Stimulated activated CD4-positive, alpha-beta T cell treated with anti-CD3 and anti-CD28 coated beads, TNF-alpha, amount 100 ng/mL, for 24 hours (primary cell): ENCODE measurements at regions not wholly inside any gene's neighbourhood (a gene's known extent, or its start where the extent isn't known, plus 50 kb on each side); places are given as distances from the start of the nearest gene placed in this dataset.

Experiments used
- DNase-seq, 3 experiments: peaks; one replicate each; pipeline ENCODE4 v3.0.0-alpha.2; 2020; ENCODE audit warnings: low read depth in 3 of 3

DNA sequence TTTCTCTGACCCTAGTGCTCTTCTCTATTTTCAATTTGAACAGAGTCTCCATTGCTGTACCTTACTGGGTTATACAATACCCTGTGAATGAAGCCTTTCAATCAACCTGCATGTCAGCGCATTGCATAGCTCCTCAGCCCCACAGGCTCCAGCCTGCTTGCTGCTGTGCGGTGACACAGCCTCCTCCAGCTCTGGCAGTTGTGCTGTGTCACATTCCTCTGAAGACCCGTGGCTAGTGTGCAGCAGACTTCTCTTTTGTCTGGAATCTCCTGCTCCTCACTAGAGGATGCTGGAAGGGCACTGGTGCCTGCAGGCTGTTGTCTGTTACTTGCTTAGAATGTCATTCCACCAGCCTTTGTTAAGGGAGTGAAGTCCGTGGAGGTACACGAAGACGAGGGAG lies 390.1 kb upstream of the B3GAT1 start:
- no peak for DNase-seq

DNA sequence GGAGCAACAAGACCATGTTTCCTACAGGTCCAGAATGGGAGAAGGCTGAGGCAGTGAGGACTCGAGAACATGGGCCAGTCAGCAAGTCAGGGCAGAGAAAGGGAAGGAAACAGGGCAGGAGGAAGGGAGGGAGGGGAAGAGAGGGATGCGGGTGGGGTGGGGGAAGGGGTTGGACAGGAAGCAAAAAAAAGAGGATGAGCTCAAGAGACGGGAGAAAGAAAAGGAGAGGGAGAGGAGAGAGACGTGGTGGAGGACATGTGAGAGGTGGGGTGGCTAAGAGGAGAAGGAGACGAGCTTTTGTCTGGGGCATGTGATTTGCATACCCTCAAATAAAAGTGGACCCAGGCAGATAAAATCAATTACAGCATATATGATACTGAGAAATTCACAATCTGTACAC lies 389.5 kb upstream of the B3GAT1 start:
- no peak for DNase-seq

DNA sequence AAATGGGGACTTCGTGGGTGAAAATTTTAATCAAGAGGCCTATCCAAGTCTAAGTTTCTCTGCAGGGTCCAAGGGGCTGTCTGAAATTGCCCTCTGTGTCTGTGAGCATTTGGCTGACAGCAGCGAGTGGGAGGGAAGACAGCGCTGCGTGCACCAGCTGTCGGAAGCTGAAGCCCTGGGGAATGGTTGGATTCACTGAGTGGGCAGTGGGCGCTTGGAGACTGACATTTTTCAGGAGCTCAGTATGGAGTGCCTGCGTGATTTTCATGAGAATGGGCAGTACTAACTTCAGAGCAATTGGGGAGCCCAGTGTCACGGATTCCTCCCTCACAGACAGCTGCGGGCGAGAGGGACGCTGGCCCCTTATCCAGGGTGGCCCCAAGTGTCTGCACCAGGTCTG lies 388.8 kb upstream of the B3GAT1 start:
- no peak for DNase-seq

DNA sequence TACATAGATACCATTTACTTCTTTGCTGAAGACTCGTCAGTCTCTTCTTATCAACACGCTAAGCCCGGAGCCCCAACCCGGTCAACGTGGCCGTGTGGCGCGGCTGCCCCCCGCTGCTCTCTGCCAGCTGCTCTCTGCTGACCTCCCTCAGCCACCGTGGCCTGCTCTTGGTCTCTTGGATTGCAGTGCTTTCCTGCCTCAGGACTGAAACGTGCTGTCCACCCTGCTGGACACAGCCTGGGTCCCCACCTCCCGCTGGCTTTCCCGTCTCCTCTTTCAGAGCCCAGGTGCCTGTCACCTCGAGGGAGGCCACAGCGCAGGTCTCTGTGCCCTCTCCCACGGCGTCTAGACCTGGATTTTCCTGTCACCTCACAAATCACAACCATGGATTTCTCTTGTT lies 388.1 kb upstream of the B3GAT1 start:
- no peak for DNase-seq

DNA sequence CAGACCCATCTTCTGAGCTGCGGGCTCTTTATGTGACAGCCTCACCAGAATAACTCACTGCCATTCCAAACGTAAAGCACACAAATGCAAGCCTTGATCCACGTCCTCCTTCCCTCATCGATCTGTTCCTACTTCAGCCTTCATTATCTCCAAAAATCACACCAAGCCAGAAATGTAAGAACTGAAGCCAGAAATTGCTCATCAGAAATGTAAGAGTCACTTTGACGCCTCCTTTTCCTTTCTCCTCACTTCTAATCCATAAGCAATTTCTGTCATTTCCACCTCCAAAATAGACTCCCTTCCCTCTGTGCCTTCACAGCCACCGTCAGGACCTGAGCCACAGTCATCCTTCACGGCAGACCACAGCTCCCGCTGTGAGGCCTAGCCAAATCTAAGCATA lies 387.3 kb upstream of the B3GAT1 start:
- no peak for DNase-seq

DNA sequence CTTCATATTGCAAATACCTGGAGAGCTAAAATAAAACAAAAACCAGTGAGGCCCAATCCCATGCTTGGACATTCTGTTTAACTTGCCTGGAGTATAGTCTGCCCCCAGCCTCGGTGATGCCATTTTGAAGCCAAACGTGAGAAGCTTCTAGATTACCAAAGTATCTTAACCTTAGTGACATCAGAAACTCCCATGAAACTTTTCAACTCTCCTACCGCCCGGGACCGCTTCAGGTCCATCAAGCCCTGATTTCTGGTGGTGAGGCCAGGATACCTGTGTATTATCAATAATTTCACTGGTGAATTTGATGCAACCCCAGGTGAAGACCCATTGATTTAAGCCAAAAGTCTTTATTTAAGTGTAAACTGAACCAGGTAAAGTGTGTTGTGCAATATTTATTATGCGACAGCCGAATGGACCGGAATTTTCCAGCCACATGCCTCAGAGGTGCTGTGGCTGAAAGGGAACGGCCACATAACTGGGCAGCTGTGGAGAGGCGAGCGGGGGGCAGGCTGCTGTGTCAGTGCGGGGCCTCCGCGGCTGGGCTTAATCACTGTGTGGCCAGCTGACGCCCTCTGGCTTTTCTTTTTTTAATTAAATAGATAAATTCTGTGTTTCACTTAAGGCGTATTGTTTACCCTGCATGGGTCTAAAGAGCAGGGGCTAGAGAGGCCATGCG lies 385.5 kb upstream of the B3GAT1 start:
- no peak for DNase-seq

DNA sequence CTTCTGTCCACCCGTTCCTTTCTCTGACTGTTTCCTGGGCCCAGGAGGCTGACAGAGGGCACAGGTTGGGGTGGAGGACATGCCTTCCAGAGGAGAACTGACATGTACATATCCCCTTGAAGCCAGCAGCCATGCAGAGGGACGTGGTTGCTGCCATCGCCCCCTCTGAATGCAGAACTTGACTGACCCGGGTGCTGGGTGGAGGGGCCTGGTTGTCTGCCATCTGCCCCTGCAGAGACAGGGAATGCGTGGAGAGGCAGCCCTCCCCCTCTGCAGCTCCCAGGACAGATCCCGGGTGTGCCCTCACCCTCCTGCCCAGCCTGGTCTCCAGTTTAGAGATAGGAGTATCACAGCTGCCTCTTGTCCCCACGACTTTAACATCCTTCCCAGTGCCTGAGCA lies 383.0 kb upstream of the B3GAT1 start:
- no peak for DNase-seq

DNA sequence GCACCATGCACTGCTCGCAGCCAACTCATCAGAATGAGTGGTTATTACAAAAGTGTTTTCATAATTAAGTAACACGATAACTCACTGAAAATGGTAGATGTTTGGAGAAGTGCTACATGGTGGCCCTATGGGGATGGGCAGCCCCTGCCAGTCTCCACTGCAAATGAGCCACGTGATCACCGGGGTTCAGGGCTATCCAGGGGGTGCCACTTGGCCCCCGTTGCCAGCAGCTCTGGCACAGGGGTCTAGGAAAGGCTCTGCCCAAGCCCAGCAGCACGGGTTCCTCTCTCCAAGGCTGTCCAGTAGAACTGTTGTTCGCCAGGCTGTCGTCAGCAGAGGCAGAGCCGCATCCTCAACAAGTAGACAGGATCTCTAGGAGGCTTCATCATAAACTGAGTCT lies 382.1 kb upstream of the B3GAT1 start:
- DNase-seq: no peak

DNA sequence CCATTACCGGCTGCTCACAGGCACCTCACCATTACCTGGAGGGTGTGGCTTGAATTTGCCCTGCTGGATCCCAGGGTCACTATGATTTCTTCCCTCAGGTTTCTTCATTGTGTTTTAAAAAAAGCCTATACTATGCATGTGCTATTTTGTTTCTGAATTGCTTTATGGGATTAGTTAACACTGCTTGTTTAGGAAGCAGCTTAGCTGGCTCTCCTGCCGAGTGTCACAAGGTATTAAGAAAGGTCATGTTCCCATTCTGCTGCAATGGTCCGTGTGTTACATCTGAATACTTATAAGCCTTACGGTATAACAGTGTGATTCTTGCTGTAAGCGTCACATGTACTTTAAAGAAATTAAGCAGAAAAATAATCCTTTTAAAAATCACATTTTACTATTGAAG lies 380.6 kb upstream of the B3GAT1 start:
- DNase-seq: no peak

DNA sequence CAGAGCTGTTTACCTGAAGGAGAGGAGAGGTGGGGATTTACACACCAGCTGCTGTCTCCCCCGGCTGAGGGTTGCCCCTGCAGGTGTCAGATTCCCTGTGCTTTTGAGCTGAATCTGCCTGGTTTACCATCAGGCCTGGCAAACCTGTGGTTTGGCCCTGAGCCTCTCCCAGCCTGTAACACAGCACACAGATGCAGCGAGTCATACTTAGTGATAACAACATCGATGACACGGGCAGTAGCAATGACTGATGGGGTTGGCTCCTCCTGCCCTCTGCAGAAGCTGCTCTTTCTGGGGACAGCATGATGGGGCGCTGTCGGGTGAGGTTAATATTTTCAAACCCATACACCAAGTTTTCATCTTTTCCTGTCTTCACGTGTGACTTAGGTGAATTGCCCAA lies 380.0 kb upstream of the B3GAT1 start:
- DNase-seq: no peak

DNA sequence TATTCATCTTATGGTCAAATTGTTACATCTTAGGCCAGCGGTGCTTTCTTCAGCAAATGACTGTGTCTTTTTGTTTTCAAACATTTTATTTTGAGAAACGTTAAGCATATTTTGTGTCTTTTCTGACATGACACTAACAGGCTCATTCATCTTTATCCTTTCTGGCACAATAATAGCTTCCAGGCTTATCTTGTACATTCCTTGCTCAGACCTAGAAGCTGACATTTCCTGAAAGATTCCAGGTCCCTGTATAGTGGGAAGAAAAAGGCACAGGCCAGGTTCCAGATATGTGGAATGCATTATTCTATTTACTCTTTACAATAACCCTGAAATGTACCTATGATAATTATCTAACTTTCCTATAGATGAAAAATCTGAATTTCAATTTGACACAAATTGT lies 379.1 kb upstream of the B3GAT1 start:
- no peak for DNase-seq

DNA sequence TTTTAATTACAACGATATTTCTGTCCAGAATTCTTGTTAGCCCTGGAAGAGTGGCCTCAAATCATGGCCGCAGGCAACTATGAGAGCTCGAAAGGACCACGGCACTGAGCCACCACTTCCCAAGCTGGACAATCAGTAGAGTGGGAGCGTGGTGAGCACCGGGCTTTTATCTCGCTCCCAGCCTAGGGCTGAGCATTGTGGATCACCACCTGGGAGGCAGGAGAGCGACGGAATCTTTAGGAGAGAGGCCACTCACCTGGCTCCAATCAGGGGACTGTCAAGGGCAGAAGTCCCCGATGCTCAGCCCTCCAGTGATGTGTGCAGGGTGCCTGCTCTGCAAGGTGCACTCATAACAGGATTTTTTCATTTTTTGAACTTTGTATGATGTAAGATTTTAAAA lies 377.1 kb upstream of the B3GAT1 start:
- no peak for DNase-seq

DNA sequence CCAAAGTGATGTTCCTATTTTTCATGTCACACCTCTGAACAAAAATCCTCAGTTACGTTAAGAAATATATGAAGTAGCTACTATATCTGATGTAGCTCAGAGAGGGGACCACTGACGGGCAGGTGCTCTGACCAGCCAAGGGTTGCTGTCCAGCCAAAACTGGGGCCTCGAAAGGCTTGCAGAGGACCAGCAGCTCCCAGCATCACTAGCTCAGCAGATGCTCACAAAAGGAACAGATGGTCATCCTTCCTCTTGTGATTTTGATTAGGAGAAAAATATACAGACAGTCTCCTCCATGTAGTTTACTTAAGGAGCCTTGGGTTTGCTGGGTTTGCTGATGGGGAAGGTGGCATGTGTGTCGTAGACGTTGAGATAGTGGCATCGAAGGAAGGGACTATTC lies 374.6 kb upstream of the B3GAT1 start:
- no peak for DNase-seq

DNA sequence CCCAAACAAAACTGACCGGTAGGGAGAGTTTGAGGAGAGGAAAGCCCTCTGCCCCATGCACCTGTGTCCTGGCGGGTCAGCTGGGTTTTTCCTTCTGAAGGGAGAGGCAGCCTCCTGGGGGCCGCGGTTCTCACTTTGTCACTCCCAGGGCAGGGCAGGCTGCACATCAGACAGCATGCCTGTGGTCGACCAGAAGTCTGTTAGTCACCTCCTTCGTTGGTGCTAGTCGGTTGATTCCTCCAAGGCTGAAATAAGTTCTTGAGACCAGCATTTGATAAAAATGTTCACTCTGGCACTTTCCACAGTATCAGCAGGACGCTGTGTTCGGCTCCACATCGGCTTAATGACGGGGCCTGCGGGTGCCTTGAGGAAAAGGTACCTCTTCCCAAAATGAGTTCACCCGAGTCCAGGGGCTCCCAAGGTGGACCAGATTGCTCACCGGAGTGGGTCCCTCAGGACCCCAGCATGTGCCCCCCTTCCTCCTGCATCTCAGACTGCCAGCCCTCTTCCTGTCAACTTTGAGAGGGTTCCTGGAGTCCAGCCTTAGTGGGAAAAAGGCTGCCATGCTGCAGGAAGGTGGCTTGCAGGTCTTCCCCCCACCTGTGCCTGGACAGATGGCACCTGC lies 373.7 kb upstream of the B3GAT1 start:
- no peak for DNase-seq

DNA sequence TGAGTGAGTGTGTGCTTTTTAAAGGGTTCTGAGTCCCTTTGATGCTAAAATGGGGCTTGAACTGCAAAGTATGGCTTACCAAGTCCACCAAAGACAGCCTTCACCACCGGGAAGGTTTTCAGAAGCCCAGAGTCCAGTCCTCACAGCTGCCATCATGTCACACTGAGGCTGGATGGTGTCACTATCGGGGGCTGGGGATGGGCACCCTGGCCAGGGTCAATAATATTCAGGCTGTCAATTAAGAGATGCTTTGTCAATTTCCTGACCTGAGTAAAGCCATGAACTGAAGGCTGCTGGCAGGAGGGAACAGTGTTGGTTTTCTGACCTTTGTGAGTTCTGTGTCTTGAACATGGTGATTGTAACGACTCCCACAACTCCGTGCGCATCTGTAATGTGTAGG lies 373.0 kb upstream of the B3GAT1 start:
- no peak for DNase-seq

DNA sequence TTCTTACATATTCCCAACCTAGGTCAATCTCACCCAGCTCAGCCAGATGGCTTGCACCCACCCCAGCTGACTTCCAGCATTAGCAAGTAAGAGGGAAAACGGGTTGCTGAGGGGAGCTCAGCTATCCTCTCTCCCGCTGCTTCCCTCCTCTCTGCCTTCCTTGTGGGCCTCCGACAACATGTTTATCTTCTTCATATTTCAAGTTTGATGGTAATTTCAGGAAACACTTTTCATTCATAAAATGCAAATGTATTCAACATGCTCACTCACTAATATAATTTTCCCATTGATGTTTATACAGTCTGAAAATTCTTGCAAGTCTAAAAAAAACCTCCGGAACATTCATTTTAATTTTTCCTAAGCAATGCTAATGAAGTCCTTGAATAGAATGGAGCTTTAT lies 372.5 kb upstream of the B3GAT1 start:
- no peak for DNase-seq

DNA sequence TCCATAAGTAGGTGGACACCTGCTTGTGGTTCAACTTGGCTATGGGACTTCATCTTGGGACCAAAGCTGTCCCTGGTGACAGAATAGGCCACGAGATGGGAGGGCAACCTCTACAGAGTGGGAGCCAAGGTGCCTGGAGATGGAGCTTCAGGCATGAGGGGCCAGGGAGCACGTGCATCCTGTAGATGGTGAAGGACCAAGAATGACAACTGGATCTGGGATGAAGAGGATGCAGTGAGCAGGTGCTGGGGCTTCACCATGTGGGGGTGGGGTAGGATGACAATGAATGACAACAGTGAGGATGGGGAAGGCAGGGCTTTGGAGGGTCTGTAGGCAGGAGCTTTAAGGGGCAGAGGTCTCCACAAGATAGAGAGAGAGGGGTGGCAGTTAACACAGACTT lies 372.0 kb upstream of the B3GAT1 start:
- no peak for DNase-seq

DNA sequence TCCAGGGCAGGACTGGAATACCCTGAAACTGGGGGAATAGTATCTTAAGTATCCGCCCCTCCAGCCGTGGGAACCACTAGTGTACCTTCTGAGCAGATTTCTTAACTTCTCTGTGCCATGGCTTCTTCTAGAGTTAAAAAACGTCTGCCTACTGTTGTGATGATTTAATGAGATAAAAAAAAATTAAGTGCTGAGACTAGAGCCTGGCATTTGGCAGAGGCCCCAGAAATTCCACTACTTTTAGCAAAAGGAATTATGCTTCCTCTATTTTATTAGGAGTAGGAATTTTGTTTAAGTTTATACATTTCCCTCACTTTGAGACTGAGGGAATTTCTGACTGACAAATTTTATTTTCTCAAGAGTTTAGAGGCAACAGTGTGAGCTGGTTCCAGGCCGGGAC lies 371.2 kb upstream of the B3GAT1 start:
- no peak for DNase-seq

DNA sequence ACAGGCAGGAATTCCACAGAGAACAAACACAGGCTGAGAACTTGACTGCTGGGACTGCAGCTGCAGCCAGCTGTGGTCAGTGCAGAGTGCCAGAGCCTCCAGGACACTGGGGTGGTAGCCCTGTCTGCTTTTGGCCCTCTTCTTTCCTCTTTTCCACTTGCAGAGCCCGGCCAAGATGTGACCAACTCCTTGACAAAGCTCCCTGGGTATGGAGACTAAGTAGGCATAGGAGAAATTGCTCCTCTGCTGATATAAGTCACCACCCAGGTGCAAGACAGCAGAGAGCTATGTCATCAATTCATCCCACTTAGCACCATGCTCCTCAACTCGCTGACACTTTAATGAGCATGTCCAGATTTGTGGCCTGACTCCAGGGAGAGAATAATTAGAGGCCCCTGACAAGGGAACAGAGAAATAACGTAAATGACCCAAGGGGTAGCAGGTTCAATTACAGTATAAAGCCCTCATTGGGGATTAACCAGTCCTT lies 369.4 kb upstream of the B3GAT1 start:
- DNase-seq: no peak

DNA sequence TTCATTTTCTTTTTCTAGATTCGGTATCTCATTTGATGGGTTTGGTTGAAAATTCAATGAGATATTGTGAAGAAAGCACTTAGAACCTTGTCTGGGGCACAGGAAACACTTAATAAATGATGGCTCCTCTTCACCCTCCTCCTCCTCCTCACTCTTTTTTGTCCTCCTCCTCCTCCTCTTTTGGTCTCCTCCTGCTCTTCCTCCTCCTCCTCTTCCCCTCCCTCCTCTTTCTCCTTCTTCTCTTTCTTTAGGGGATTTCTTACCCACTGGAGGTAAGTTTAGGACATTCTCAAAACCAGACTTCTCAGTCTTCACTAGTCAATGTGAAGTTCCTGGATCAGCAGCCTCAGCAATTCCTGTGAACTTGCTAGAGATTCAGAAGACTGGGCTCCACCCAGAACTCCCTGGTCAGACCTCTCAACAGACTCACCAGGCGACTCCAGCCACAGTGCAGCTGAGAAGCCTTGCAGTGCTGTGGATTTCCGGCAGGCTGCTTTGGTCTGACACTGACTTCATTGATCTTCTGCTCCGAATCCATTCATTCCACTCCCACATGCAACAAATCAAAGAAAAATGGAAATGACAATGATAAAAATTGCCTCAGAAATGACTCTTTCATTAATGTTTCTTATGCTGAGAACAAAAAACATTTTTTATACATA lies 368.6 kb upstream of the B3GAT1 start:
- DNase-seq: no peak

DNA sequence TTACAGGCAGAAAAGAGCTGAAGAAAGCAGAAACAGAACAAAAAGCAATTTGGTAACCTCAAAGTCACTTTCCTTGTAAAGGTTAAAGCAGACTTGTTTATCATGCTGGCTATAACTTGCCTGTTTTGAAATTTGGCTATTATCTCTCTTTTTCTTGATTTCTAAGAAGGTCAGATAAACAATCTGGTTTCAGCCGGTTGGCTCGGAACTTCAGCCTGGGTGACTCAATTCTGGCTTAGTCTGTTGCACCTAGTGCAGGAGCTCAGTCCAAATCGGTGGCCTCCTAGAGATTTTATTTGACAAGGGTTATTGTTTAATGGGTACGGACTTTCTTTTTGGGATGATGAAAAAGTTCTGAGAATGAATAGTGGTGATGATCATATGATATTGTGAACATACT lies 367.1 kb upstream of the B3GAT1 start:
- no peak for DNase-seq

DNA sequence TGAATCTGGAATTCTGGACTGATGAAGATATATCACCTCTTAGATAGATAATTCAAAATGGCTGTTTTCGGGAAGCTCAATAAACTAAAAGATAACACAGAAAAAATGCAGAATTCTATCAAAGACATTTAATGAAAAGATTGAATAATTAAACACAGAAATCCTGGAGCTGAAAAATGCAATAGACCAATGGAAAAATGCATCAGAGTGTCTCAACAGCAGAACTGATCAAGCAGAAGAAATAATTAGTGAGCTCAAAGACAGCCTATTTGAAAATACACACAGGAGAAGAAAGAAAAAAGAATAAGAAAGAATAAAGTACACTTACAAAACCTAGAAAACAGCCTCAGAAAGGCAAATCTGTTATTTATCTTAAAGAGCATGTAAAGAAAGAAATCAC lies 356.4 kb upstream of the B3GAT1 start:
- no peak for DNase-seq

DNA sequence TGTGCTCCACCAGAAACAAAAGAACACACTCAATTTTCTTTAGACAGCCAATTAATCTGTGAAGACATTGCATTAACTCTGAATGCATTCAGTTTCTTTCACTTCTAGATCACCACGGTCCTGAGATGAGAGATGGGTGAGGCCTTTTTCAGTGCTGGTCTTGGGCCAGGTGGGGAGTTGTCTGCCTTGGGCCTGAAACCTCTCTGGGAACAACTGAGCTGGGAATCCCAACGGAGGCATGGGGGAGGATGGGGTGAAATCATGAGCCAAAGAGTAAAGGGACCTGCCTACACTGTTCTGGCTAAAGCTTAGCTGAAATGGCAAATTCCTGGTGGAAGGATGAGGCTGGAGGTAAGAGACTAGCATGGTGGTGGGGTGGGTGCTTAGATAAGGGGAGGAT lies 353.5 kb upstream of the B3GAT1 start:
- no peak for DNase-seq
